Body of pancreas (tissue), 4 donors: ENCODE measurements at regions not wholly inside any gene's neighbourhood (a gene's known extent, or its start where the extent isn't known, plus 50 kb on each side); places are given as distances from the start of the nearest gene placed in this dataset.

Experiments
- ATAC-seq: fragments of 150-250 bp; one replicate; pipeline ENCODE4 v1.9.1; 2016
- DNase-seq, 4 donors: peaks; one replicate each; pipeline ENCODE4 v3.0.0-alpha.2; 2019
- H3K27ac ChIP-seq, 4 donors: fragments of 200-600 bp; sonication (generic); 1 replicate in 3 of 4; 2 replicates in 1 of 4; pipeline versions ENCODE4 v1.5.1 to v1.6.1; 2016 to 2019; ENCODE audit warnings: mild to moderate bottlenecking in 1 of 4, mixed read lengths in 1 of 4, moderate library complexity in 1 of 4
- H3K27me3 ChIP-seq, 2 donors: fragments of 200-600 bp; sonication (generic); one replicate each; pipeline ENCODE4 v1.6.0; 2016; ENCODE audit warnings: mild to moderate bottlenecking in 1 of 2
- H3K36me3 ChIP-seq, 2 donors: fragments of 200-600 bp; sonication (generic); replicated peaks in 1 of 2; 2 replicates each; pipeline ENCODE4 v1.5.1; 2016; ENCODE audit warnings: low read depth in 2 of 2; ENCODE audit not compliant: insufficient read depth in 1 of 2
- H3K4me1 ChIP-seq: fragments of 200-600 bp; sonication (generic); one replicate; pipeline ENCODE4 v1.6.0; 2016
- H3K4me3 ChIP-seq, 2 donors: fragments of 200-600 bp; sonication (generic); 1 replicate in 1 of 2; 2 replicates in 1 of 2; pipeline ENCODE4 v1.5.1; 2016 to 2019
- H3K9me3 ChIP-seq, 3 donors: fragments of 200-600 bp; sonication (generic); 1 replicate in 2 of 3; 2 replicates in 1 of 3; pipeline ENCODE4 v1.5.1; 2016
- POLR2A ChIP-seq, 3 donors: fragments of 450-650 bp; IDR thresholded peaks; one replicate each; pipeline ENCODE4 v1.6.1; 2016; ENCODE audit warnings: antibody characterized with exemption in 3 of 3, mild to moderate bottlenecking in 2 of 3
- WGBS, 2 donors: methylation state at CpG; one replicate each; pipeline ENCODE4 v1.1.5; 2017; 5-methylcytosine and 5-hydroxymethylcytosine counted together
- intact Hi-C: fragments of 100-400 bp; cut with DNase I; formaldehyde crosslinking; loops from one replicate; pipeline ENCODE4 v1.15.1; 2023
- TF ChIP-seq, protein P1 (sequence below), 7 experiments: fragments of 450-650 bp in 4 of 7; fragments of 200-600 bp in 3 of 7; sonication (generic) in 3 of 7; IDR thresholded peaks; one replicate each; pipeline ENCODE4 v1.5.1; 2016 to 2019; ENCODE audit warnings: antibody characterized with exemption in 7 of 7

DNA sequence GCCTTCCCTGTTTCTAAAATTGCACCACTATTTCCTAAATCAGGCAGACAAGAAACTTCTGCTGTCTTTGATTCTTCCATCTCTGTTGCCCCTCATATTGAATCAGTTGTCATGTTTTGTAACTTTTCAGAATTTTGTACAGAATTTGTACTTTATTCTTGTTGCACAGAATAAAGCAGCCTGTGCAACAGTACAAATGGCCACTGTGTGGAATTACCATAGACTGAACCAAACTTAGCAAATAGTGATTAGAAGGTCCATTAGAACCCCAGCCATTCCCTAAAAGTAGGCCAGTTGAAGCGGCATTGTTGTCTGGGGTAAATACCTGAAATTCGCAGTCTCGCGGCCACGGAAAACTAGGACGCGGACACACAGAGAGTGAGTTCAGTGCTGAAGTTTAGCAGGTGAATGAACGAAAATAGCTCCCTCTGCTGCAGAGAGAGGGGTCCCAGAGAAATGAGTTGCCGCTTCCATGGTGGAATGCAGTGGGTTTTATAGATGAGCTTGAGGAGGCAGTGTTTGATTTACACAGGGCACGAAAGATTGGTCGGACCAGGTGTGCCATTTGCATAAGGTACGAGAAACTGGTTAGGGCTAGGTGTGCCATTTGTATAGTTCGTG lies 71.8 kb downstream of the C4orf33 start:
- no peaks in the 10 kb centered on the region for H3K9me3 ChIP-seq
- H3K27me3 ChIP-seq = no peaks in the 10 kb centered on the region
- H3K4me3 ChIP-seq = no peak overlapping the region
- 12 to 16% methylated on average over 13 of the region's 13 CpGs for WGBS, 2 donors
- ATAC-seq (peak; percentile 82), DNase-seq (peak; percentile 34 to 61 (median 52))
- peaks cover 11% of the 10 kb centered on the region for H3K4me1 ChIP-seq
- no peaks in the 10 kb centered on the region for H3K36me3 ChIP-seq
- TF ChIP-seq, protein P1, sequence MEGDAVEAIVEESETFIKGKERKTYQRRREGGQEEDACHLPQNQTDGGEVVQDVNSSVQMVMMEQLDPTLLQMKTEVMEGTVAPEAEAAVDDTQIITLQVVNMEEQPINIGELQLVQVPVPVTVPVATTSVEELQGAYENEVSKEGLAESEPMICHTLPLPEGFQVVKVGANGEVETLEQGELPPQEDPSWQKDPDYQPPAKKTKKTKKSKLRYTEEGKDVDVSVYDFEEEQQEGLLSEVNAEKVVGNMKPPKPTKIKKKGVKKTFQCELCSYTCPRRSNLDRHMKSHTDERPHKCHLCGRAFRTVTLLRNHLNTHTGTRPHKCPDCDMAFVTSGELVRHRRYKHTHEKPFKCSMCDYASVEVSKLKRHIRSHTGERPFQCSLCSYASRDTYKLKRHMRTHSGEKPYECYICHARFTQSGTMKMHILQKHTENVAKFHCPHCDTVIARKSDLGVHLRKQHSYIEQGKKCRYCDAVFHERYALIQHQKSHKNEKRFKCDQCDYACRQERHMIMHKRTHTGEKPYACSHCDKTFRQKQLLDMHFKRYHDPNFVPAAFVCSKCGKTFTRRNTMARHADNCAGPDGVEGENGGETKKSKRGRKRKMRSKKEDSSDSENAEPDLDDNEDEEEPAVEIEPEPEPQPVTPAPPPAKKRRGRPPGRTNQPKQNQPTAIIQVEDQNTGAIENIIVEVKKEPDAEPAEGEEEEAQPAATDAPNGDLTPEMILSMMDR (IDR thresholded peaks at IDR 0.05) = peak; percentile 8 to 67 (median 53)
- TF ChIP-seq POLR2A (IDR thresholded peaks at IDR 0.05) = no peak
- intact Hi-C loops = no loop called here
- no peak overlapping the region for H3K27ac ChIP-seq

DNA sequence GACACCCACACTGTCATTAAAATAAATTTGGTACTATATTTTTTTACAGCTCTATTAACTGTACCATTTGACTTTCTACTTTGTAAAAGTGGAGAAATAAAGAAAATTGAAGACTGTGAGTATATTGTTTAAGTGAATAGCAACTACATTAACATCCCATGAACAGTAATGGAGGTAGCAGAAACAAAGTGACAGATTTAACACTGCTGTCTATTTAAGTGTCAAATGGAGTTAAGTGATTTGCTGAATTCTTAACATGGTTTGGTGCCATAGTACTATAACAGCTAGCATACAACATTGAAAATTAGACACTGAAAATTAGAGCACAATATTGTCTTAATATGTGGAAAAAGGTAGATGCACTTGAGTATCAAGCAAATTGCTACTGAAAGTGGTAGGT lies 76.2 kb downstream of the C4orf33 start:
- no peak overlapping the region for H3K4me3 ChIP-seq
- no peaks in the 10 kb centered on the region for H3K9me3 ChIP-seq
- peaks cover 10% of the 10 kb centered on the region for H3K4me1 ChIP-seq
- H3K27me3 ChIP-seq = no peaks in the 10 kb centered on the region
- H3K36me3 ChIP-seq = no peaks in the 10 kb centered on the region
- intact Hi-C loops = no loop called here
- DNase-seq = no peak
- ATAC-seq = no peak
- H3K27ac ChIP-seq = no peak overlapping the region
- TF ChIP-seq, protein P1 (IDR thresholded peaks at IDR 0.05) = no peak
- no peak for TF ChIP-seq POLR2A (IDR thresholded peaks at IDR 0.05)

DNA sequence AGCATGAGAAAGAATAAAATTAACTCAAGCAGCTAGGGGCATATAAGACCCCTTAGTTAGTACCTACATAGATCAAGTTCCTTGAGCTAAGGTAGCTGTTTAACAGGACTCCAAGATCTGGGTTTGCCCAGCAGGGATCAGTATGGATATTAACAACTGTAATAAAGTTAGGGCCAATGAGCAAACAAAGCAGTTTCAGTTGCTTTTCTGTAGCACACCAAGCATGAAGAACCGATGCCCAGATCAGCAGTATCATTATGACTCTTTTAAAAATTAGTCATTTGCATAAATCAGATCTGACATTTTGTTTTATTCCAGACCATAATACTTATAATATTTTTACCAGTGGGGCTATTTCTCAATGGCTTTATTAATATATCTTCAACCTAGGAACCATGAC lies 80.9 kb downstream of the C4orf33 start:
- 83 to 86% methylated on average over 1 of the region's 1 CpG for WGBS, 2 donors
- H3K27ac ChIP-seq = no peak overlapping the region
- intact Hi-C loops = no loop called here
- no peaks in the 10 kb centered on the region for H3K36me3 ChIP-seq
- H3K27me3 ChIP-seq = no peaks in the 10 kb centered on the region
- TF ChIP-seq POLR2A (IDR thresholded peaks at IDR 0.05) = no peak
- TF ChIP-seq, protein P1 (IDR thresholded peaks at IDR 0.05) = no peak
- no peaks in the 10 kb centered on the region for H3K4me1 ChIP-seq
- no peak for DNase-seq
- no peak overlapping the region for H3K4me3 ChIP-seq
- no peak for ATAC-seq
- H3K9me3 ChIP-seq = no peaks in the 10 kb centered on the region

DNA sequence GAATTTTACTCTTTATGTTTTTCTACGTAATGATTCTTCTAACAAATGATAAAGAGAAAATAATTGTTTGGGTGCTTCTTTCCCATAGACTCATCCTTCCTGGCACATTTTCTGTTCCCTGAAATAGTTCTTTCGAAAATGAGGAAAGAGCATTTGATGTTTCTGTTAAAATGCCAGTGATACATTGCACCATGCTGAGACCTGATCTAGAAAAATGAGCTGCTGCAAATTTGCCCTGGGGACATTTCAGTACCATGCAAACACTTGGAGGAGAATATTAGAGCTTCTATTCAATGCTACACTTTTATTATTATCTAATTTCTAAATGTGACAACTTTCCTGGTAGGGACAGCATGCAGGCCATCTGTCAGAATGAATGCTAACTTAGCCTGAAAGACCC lies 83.3 kb downstream of the C4orf33 start:
- intact Hi-C loops = no loop called here
- no peaks in the 10 kb centered on the region for H3K36me3 ChIP-seq
- H3K4me3 ChIP-seq = no peak overlapping the region
- no peaks in the 10 kb centered on the region for H3K9me3 ChIP-seq
- 79 to 80% methylated on average over 2 of the region's 2 CpGs for WGBS, 2 donors
- DNase-seq (no peak), ATAC-seq (no peak)
- H3K4me1 ChIP-seq = no peaks in the 10 kb centered on the region
- TF ChIP-seq, protein P1 (IDR thresholded peaks at IDR 0.05) = no peak
- no peak for TF ChIP-seq POLR2A (IDR thresholded peaks at IDR 0.05)
- no peak overlapping the region for H3K27ac ChIP-seq
- no peaks in the 10 kb centered on the region for H3K27me3 ChIP-seq

DNA sequence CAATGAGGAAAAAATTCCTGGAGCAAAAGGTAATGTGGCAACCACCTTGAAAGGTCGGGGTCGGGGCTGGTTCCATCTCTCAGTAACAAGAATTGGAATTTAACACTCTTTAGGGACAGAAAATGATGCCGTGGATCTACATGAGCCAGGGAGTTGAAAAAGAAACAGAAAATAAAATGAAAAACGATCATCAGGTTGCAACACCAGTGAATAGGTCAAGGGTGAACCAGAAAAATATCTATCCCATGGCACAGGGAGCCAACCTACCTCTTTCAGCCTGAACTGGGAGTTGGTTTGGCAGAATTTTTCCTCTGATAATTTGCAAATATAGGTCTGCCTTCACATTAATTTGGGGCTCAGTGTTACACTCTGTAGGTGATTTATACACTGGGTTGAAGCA lies 93.7 kb downstream of the C4orf33 start:
- TF ChIP-seq, protein P1 (IDR thresholded peaks at IDR 0.05) = no peak
- no peak for TF ChIP-seq POLR2A (IDR thresholded peaks at IDR 0.05)
- Histone ChIP-seq H3K36me3 (no peaks in the 10 kb centered on the region), H3K27me3 (no peaks in the 10 kb centered on the region), H3K4me3 (no peak overlapping the region), H3K27ac (no peak overlapping the region), H3K4me1 (no peaks in the 10 kb centered on the region), H3K9me3 (no peaks in the 10 kb centered on the region)
- DNase-seq (no peak), ATAC-seq (no peak)
- intact Hi-C loops = no loop called here
- 62 to 66% methylated on average over 4 of the region's 4 CpGs for WGBS, 2 donors
